ENCODE measurements at regions not wholly inside any gene's neighbourhood (a gene's known extent, or its start where the extent isn't known, plus 50 kb on each side); places are given as distances from the start of the nearest gene placed in this dataset.
A peak's percentile ranks its signal among the peaks of the same experiment; 100 is the strongest.
"Not testable (repeated sequence)": the region's sequence is repeated elsewhere in the genome, so short reads cannot be mapped to it uniquely, and the experiment has no call there.

DNA sequence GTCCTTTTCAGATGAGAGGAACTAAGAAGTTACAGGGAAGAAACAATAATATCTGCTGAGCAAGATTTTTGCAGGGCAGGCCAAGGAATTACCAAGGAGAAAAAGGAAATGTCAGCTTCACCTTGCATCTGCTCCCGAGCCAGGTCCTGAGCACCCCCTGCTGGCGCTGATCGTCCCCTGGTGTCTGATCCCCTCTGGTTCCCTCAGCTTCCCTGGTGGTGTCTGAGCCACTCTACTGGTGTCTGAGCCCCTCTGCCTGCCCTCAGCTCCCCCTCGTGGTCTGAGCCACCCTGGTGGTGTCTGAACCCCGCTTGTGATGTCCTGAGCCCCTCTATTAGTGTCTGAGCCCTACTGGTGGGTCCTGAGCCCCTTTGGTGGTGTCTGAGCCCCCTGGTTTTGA is 485.7 kb downstream of the GOLGA6L6 start:
- not testable (repeated sequence) for DNase-seq

DNA sequence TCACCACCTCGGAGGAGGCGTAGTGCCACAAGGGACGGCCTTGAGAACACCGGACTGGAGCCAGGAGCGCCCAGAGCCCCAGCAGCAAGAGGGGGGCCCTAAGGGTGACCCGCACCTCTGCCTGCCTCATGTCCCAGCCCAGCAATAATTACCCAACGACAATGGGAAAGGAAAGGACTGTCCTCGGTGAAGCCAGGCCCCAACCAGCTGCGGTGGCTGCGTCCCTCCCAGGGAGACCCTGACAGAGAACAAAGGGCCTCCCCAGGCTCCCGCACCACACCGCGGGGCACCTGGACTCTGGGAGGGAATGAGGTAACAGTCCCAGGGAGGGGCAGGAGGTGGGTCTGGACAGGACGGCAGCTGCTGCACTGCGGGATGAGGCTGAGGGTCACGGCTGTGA is 493.4 kb downstream of the GOLGA6L6 start:
- not testable (repeated sequence) for DNase-seq

DNA sequence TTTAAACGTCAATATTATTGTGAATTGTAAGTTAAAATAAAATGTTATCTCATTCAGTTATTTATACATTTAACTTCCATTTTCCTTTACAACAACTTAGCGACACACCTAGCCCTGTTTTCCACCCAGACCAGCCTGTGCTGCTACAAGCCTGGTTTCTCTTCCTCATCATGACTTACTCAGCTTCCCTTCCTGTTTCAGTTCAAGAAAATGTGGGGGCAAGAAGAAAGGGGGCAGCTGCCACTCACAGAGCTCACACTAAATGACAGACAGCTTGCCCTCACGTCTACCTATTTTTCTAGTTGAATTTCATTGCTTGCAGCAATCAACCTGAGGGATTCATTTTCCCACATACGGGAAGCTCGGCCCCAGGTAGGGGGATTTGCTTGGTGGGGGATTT is 496.4 kb downstream of the GOLGA6L6 start:
- not testable (repeated sequence) for DNase-seq

DNA sequence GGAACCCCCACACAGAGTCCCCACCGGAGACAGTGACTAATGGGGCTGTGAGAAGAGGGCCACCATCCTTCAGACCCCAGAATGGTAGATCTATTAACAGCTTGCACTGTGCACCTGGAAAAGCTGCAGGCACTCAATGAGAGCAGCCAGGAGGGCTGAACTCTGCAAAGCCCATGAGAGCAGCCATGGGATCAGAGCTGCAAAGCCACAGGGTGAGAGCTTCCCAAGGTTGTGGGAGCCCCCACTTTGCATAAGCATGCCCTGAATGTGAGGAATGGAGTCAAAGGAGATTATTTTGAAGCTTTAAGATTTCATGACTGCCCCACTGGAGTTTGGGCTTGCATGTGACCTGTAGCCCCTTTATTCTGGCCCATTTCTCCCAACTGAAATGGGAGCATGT is 500.9 kb downstream of the GOLGA6L6 start:
- DNase-seq = not testable (repeated sequence)

DNA sequence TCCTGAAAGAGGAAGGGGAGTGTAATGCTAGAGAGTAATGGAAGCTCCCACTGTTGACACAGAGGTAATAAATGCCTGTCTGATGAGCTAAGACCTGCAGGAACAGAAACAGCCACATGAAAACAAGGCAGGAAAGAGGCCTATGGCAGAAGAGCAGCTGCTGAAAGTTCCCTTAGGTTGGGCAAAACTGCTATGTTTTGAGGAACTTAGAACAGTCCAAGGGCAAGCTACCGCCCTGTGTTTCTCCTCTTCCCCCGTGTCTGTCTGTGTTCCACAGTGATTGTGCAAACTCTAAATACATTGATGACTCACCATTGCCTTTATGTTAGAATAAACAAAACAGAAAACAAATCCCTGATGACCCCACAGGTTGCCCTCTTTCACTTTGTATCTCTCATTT is 516.6 kb downstream of the GOLGA6L6 start:
- DNase-seq = not testable (repeated sequence)

DNA sequence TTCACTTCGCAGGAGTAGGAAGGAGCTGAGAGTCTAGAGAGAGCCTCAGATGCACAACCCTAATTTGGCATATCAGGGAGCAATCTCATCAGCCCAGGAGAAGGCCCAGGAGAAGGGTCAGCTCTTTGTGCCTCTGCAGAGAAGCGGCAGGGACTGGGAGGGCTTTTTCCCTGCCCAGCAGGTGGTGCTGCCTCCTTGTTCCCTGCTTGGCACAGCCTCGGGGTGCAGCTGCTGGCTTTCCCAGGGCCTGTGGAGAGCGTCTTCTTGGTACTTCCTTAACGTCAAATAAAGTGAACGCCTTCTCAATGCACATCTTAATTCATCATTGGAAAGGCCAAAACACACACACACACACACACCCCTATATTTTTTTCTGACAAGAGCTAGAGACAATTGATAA is 519.3 kb downstream of the GOLGA6L6 start:
- not testable (repeated sequence) for DNase-seq

DNA sequence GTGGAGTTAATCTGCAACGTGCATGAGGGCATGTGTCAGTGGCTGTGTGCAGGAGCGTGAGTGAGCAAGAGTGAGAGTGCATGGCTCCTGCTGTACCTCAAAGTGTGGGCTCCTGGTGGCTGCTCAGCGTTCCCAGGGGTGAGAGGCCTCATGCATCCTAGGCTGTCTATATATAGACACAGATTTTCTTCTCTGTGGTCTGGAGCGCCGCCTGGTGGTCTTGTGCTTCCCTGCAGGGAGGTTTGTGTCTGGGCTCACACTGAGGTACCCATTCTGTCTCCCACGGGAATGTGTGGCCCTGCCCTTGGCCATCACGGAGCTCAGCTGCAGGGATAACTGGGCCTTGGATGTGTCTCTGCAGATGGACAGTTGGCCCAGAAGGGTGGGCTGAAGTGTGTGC is 520.2 kb downstream of the GOLGA6L6 start:
- DNase-seq = not testable (repeated sequence)

DNA sequence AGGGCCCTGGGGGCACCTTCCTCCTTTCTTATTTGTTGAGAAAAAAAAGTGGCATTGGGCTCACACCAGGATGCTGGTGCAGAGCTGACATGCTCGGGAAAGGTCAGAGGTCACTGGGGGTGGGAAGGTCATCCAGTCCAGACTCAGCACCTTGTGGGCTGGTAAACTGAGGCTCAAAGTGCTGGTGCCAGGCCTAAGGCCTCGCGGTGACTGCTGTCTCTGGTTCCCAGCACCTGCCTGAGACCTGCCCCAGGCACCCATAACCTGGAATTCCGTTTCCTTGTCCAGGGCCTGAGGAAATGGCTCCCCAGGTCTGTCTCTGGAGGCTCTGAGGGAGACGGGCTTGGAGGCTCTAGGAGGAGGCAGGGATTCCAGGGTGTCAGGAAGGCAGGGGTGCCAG is 521.0 kb downstream of the GOLGA6L6 start:
- not testable (repeated sequence) for DNase-seq

DNA sequence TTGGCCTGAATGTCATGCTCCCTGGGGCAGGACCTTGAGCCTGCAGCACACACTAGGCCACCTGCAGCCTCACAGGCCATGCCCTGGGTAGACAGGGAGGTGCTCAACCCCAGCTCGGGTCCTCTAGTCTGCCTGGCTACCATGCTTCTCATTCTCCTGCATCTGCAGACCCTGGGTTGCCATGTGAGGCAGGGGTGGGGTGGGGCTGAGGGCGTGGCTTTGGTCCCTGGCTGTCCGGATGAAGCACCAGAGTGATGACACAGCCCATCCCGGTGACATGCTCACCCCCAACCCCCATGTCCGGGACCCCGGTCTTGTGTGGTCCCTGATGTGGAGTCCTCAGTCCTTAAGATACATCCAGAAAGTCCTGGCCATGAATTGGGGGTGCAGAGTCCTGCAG is 521.8 kb downstream of the GOLGA6L6 start:
- DNase-seq = not testable (repeated sequence)

DNA sequence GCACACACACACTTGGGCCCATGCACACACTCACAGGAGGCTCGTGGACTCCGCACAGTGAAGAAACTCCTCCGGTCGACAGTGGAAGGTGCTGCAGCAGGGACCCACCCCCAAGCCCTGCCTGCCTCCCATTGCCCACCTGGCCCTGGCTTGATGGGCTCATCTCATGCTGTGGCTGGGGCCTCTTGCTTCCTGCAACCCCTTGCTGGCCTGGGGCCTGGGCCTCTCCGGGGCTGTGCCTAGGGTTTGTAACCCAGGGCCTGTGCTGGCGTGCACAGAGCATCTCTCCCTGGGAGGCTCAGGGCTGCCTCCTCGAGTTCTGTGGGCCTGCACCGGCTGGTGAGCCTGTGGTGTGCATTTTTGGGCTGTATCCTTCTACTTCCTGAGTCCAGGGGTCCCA is 524.0 kb downstream of the GOLGA6L6 start:
- DNase-seq = not testable (repeated sequence)

DNA sequence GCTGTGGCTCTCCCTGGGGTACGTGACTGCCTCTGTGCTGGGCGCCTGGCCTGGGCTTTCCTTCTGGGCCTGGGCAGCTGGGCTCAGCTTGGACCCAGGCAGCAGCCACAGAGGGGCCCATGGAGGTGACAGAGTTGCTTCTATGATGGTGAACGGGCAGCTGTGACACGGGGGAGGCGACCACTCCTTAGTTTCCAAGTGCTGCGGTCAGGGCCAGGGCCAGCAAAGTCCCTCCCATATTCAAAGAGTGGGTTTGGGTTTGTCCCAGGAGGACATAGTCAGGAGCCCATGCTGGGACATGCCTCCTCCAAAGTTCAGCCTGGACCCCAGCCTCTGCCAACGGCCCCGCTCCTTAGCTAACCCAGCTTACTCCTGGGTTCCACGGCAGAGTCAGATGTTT is 524.7 kb downstream of the GOLGA6L6 start:
- not testable (repeated sequence) for DNase-seq

DNA sequence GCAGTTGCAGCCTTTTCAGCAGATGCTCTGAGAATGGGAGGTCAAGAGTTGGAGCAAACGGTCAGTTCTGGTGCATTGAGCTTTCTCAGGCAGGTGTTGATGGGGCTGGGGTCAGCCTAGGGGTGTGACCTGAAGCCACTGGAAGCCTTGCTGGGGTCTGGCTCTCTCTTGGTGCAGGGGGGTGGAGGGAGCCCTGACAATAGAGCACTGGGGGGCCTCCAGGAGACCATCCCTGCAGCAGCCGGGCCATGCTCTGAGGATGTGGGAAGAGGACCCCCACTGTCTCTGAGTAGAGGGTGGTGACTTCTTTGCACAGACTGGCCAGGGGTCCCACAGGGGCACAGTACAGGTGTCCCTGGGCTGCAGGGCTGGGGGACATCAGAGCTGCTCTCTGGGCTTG is 528.8 kb downstream of the GOLGA6L6 start:
- not testable (repeated sequence) for DNase-seq

DNA sequence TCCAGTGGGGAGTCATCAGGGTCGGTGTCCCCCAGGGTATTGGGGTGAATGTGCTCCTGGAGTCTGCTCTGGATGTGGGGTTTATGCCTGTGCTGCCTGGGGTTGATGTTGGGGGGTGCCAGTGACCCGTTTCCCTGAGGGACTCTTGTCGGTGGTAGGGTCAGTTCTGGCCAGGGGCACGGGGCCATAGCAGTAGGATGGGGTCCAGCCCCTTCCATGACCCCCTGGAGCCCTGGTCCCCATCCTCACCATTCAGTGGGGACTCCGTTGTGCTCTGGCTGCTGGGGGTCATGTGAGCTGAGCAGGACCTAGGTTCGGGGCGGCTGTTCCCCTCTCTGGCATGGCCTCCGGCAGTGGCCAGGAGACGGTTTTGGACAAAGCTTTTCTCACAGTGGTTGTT is 530.8 kb downstream of the GOLGA6L6 start:
- not testable (repeated sequence) for DNase-seq

DNA sequence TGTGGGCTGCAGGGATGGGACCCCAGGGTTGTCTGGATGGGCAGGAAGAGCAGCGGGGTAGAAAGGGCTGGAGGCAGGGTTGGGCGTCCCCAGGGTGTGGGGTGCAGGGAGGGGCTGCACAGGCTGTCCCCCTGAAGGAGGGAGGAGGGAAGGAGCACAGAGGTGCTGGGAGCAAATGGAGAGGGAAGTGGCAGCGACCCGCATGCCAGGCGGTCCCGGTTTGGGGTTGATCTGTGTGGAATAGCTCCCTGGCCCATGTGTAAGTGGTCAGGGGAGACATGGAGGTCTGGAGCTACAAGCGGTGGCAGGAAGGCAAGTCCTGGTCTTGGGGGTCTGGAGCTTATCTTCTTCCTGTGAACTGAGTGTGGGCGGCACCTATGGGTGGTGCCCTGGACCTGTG is 532.0 kb downstream of the GOLGA6L6 start:
- DNase-seq = not testable (repeated sequence)

DNA sequence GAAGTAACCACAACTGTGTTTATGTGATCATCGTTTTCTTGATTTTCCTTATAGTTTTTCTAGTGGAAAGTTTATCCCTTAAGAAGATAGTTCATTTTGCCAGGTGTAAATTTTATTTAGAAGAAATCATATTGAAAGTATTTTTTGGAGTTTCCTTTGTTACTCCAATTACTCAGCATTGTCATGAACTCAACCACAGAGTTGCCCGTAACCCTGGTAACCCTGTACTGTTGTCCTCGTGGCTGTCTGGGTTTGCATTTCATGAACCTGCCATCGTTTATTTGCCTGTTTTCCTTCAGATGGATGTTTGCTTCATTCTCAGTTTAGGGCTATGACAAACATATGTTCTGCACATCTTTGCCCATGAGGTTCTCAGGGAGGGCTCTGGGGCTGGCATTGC is 534.3 kb downstream of the GOLGA6L6 start:
- not testable (repeated sequence) for DNase-seq

DNA sequence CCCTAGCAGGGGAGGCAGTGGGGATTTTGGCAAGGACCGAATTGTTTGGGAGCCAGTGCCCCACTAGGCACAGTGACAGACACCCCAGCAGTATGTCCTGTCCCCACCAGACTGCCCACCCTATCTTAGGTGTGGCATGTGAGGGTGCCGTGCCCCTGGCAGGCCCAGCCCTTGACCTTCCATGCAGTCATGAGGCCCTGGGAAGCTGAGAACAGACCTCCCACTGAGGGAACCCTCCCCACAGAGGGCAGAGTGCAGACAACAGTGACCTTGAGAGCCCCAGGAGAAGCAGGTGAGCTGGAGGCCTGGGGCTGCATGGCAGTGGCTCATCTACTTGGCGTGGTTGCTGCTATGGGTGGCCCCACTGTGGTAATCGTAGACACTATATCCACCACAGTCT is 538.1 kb downstream of the GOLGA6L6 start:
- DNase-seq = not testable (repeated sequence)

DNA sequence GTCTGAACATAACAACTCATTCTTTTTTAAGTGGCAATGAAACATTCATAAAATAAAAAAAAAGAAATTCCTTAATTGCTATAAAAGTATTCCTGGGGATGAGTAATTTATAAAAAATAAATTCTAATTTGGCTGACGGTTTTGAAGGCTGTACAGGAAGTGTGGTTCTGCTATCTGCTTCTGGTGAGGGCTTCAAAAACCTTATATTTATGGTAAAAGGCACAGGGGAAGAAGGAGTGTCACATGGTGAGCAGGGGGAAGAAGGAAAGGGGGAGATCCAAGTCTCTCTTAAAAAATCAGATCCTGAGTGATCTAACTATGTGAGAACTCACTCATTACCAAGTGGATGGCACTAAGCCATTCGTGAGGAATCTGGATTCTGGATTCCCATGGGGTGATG is 539.0 kb downstream of the GOLGA6L6 start:
- not testable (repeated sequence) for DNase-seq

DNA sequence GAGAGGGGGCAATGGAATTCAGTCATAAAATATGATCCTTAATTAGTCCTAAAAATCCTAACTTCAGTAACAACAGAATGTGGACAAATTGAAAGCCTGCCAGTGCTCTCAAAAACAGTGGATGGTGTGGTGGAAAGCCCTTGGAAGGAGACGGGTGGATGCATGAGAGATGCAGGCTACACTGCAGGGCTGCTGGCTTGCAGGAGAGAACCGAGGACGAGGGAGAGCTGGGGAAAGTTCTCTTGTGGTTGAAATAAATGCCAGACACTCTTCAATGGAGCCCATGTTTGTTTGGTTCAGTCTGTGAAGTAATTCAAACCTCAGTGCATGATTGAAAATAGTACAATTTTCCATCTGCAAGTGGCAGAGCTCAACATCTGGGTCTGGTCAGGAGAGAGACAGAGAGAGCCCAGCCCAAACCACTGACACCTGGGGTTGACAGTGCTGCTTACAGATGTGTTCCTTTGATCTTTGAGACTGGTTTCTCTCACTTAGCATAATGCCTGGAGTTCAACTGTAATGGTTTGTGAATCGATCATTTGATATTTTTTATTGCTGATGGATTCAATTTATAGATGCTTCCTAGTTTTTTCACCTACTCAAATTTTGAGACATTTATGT is 544.9 kb downstream of the GOLGA6L6 start:
- not testable (repeated sequence) for DNase-seq

DNA sequence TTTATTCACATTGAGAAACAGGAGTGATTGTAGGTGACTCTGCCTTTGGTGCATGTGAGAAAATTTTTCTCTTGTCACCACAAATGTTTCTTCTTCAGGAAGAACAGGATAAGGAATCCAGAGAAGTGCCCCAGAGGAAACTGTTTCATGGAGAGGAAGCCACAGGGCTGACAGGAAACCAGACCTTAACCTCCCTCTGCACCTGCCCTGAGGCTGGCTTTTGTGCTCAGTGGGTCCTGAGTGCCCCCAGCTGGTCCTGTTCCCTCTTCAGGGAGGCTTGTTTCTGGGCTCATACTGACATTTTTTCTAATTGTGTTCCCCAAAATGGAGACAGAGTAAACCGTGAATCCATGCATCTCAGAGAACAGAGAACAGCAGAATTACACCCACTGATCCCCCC is 546.3 kb downstream of the GOLGA6L6 start:
- not testable (repeated sequence) for DNase-seq

DNA sequence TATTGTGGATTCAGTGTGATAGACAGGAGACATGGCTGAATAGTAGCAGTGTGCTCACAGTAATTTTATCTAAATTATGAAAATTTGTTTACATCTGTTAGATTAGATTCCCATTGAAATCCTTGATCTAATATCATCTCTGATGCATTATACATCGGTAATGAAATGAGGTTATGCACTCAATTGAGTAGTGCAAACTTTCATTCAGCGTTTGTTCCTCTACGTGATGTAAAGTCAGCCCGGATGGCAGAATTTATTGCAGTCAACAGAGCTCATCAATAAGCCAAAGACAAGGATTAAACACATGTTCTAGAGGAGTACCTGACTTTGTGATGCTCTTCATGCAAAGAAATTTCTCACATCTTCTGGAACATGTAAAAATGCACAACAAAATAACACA is 549.2 kb downstream of the GOLGA6L6 start:
- DNase-seq = no peak

DNA sequence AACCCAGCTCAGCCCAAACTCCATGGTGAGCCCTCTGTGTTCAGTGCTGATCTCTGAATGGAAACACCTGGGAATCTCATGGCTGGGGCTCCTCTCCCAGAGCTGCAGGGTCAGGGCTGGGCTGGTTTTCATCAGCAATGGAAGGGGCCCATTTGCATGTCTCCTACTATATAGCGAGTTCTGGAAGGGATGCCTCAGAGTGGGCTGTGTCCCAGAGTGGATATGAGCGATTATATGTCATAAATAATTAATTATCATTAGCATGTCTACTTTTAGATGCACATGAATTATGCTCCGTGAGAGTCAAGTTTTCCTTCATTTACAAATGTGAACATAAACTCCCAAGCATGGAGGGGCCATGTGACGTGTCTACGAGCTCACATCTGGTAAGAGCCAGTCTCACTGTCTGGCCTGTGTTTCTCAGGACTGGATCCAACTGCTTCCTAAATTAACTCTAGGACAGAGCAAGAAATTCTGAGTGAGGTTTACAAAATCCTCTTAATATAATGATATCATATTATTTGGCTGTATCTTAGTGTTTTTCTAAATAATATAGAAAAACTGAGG is 553.4 kb downstream of the GOLGA6L6 start:
- DNase-seq = no peak

DNA sequence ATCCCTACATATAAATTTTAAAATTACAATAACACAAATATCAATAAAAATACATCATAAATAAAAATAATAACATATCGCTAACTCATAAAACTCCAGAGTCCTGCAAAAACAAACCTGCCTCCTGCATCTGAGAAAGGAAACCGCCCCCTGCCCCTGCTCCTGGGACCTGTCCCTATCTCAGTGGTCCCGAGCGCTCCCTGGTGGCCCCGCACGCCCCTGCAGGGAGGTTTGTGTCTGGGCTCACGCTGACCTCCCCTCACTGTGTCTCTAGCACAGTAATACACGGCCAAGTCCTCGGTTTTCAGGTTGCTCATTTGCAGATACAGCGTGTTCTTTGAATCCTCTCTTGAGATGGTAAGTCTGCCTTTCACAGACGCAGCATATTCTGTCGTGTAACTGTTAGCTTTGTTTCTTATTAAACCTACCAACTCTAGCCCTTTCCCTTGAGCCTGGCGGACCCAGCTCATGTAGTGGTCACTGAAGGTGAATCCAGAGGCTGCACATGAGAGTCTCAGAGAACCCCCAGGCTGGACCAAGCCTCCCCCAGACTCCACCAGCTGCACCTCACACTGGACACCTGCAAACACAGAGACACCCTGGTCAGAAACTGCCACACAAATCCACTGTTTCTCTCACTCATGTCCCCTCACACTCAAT is 554.1 kb downstream of the GOLGA6L6 start:
- peak; percentile 7 for DNase-seq

DNA sequence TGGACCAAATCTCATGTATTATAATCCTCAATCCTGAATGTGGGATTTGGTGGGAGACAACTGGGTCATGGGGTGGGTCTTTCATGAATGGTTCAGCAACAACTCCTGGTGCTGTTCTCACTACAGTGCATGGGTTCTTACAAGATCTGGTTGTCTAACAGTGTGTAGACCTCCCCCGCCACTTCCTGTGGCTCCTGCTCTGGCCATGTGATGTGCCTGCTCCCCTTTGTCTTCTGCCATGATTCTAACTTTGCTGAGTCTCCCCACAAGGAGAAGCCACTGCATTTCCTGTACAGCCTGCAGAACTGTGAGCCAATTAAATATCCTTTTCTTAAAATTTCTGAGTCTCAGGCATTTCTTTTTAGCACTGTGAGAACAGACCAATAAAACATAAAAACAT is 557.5 kb downstream of the GOLGA6L6 start:
- DNase-seq = no peak

DNA sequence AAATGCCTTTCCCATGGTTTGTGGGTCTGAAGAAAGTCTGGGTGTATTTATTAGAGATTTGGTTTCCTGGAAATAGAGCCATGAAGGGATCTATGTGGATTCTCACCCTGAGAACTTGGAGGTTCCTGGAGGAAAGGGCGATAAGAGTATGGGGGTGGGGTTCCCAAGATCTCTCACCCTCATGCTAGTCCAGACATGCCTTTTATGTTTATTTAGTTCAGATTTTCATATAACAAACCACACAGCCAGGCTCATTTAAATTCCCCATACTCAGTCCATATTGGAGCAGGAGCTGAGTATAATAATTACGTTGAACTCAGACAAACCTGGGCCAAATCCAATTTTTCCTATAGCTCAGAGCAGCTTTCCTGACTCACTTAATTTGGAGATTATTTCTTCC is 566.6 kb downstream of the GOLGA6L6 start:
- DNase-seq = no peak
